Gastroesophageal sphincter (tissue), 3 donors: ENCODE measurements at regions not wholly inside any gene's neighbourhood (a gene's known extent, or its start where the extent isn't known, plus 50 kb on each side); places are given as distances from the start of the nearest gene placed in this dataset.

Source experiments
- POLR2A ChIP-seq, 2 donors: fragments of 450-650 bp; IDR thresholded peaks; one replicate each; pipeline ENCODE4 v1.6.1; 2017; ENCODE audit warnings: antibody characterized with exemption in 2 of 2, mild to moderate bottlenecking in 2 of 2, moderate library complexity in 1 of 2
- TF ChIP-seq, protein P1 (sequence below), 4 experiments: fragments of 200-600 bp in 2 of 4; fragments of 450-650 bp in 2 of 4; sonication (generic) in 1 of 4; IDR thresholded peaks; one replicate each; pipeline ENCODE4 v1.5.1; 2017 to 2019; ENCODE audit warnings: antibody characterized with exemption in 4 of 4, mild to moderate bottlenecking in 2 of 4, moderate library complexity in 2 of 4

DNA sequence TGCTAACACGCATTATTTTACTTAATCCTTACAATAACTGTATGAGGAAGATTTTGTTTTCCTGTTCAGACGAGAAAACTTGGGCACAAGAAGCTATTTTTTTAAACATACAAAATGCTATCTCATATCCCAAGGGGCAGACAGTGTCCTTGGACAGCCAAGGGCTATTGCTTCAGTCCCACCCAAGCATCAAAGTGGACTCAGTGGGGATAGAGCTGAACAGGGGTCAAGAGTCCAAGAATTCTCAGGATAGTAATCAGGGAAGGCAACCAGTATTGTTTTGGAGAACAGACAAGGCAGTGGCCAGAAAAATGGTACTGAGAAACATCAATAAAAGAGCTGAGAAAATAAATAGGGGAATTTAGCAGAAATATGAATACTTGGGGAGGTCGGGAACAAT is 465.7 kb downstream of the PLPP3 start:
- TF ChIP-seq, protein P1, sequence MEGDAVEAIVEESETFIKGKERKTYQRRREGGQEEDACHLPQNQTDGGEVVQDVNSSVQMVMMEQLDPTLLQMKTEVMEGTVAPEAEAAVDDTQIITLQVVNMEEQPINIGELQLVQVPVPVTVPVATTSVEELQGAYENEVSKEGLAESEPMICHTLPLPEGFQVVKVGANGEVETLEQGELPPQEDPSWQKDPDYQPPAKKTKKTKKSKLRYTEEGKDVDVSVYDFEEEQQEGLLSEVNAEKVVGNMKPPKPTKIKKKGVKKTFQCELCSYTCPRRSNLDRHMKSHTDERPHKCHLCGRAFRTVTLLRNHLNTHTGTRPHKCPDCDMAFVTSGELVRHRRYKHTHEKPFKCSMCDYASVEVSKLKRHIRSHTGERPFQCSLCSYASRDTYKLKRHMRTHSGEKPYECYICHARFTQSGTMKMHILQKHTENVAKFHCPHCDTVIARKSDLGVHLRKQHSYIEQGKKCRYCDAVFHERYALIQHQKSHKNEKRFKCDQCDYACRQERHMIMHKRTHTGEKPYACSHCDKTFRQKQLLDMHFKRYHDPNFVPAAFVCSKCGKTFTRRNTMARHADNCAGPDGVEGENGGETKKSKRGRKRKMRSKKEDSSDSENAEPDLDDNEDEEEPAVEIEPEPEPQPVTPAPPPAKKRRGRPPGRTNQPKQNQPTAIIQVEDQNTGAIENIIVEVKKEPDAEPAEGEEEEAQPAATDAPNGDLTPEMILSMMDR (IDR thresholded peaks at IDR 0.05), result no peak
- no peak for TF ChIP-seq POLR2A (IDR thresholded peaks at IDR 0.05)
